ENCODE measurements at regions not wholly inside any gene's neighbourhood (a gene's known extent, or its start where the extent isn't known, plus 50 kb on each side); places are given as distances from the start of the nearest gene placed in this dataset.

DNA sequence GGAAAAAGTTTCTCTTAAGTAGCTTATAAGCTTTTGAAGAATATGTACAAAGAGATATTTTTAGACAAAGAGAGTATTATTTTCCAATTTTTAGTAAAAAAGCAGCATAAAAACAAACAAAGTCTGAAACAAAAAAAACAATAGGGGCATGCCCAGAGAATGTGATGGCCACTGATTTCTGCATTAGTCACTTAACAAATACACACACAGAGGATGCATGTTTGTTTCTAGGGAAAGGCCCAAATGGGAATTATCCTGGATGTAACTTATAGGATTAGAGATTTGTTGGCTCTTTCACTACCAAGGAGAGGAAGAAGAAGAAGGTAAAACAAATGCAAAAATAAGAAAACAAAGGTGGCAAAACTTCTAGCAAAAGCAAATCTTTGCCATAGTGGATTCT lies 95.9 kb upstream of the SCOC start:
- no peak for DNase-seq

DNA sequence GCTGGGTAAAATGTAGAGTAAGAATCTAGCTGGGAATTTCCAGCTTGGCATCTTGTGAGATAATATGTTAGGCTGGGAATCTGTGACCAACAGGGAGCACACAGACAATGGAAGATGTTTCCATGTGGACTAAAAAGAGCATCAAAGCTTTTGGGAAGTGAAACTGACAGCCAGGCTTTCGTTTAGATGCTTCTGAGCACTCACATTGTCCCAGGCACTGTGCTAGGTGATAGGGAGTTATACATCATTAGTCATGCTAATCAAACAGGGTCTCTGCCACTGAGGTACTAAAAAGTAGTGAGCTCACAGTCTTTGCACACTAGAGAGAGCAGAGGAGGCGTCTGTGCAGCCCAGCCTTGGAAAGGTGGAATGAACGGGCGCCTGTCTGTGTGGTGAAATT lies 101.9 kb upstream of the SCOC start:
- no peak for DNase-seq

DNA sequence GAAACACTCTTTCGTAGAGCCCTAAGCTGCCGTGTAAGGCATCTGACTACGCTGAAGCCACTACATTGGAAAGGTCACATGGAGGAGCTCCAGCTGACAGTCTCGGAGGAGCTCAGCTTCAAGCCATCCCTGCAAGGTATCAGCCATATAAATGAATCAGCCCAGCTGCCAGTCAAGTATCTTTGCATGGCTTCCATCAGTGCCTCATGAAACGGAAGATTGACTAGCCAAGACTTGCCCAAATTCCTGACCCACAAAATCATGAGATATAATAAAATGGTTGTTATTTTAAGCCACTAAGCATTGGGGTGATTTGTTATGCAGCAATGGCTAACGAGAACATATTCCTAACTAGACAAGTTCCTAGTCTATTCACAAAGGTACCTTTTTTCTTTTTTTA lies 104.1 kb upstream of the SCOC start:
- DNase-seq, result no peak

DNA sequence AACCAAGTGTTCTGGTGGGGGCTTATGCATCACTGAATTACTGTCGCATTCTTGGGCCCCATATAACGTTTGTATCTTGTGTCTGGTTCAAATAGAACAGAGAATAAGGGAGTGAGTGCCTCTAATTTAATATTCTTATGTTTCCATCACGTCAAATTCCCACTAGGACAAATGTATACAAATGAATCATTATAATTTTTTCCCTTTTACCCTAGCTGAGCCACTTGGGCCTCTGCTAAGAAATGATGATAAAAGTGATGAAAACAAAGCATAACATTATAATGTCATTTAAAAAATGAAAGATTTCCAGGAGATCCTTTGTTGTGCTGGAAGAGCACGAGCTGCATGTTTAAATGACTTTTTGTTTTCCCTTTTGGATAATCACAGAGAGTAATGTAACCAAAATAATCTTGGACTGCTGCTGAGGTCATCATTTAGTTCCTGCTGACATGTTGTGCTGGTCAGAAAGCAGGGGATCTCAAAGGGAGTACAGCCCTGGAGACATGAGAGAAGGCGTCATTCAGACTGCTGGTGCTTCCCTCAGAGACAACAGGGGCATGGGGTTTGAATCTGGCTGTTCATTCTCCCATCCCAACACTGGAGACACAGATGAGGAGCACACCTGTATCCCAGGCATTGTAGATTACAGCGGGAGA lies 105.1 kb upstream of the SCOC start:
- no peak for DNase-seq

DNA sequence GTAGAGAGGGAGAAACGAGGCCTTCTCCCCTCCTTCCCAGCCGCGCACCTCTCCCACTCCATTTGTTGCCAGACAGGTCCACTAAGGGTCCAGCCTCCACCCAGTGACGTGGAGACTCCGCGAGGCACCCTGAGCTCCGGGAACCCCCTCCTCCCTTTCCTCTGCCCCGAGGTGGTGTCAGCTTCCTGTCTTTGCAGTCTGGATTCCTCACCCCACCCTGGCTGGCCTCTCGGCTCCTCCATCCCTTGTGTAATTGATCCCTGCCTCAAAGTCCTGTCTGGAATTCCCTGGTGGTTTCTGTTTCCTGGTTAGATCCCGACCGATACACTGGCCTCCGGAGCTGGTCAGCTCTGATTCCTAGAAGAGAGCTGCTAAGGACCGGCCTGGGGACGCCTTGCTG lies 105.9 kb upstream of the SCOC start:
- no peak for DNase-seq

DNA sequence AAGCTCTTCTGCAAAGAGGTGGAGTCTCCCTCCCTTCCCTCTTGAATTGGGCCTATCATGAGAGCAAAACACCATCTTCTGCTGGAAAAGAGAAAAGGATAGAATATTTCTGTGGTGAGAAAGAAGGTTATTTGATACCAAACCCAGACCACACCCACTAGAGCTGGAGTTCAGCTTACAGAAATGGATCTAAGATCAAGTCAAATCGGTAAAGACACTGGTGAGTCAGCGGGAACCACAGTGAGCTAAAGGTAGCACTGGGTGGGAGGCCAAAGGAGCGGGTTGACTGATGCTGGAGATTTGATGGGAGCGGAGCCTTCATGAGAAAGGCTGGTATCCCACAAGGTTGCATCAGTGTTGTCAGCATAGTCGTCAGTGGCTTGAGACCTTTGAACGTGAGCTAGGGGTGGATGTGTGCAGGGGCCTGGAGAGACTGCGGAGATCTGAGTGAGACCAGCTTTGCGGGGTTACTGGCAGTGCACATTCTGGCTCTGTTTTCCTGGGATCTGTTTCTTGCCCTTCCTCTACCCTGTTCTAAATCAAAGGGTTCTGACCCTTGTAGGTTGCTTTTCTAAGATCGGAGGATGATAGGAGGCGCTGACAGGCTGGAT lies 106.4 kb upstream of the SCOC start:
- no peak for DNase-seq

DNA sequence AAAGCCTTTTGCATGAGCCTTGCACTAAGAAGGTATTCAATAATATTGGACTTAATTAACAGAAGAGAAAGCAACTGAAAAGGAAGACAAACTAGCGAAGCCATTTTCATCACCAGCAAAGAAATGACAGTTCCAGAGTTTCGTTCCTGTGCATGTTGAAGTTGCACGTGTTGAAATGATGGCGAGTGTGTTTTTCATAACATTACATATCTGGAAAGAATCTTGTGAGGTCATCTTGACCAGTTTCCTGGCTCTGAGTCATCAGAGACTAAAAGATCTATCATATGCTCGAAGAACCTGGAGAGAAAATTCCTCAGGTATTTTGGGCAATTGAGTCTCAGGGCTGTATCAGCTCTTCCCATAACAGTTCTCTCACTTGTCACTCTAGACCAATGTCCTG lies 106.2 kb upstream of the MAML3 start:
- DNase-seq, result no peak

DNA sequence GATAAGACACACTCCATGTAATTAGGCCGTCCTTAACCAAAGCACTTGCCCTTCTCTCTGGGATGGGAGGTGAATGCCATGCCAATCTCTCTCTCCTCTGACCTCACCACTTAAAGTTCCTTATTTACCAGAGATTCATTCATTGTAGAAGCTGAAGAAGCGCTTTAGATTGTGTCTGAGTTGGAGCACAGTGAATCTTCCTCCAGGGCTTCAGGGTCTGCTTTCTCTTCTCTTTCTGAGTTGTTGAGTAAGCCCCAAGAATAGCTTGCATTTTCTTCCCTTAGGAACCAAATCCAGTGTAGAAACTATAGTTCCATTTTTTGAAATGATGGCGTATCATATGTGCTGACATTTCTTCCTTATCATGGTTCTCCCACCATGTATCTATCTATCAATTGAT lies 104.5 kb upstream of the MAML3 start:
- DNase-seq, result no peak

DNA sequence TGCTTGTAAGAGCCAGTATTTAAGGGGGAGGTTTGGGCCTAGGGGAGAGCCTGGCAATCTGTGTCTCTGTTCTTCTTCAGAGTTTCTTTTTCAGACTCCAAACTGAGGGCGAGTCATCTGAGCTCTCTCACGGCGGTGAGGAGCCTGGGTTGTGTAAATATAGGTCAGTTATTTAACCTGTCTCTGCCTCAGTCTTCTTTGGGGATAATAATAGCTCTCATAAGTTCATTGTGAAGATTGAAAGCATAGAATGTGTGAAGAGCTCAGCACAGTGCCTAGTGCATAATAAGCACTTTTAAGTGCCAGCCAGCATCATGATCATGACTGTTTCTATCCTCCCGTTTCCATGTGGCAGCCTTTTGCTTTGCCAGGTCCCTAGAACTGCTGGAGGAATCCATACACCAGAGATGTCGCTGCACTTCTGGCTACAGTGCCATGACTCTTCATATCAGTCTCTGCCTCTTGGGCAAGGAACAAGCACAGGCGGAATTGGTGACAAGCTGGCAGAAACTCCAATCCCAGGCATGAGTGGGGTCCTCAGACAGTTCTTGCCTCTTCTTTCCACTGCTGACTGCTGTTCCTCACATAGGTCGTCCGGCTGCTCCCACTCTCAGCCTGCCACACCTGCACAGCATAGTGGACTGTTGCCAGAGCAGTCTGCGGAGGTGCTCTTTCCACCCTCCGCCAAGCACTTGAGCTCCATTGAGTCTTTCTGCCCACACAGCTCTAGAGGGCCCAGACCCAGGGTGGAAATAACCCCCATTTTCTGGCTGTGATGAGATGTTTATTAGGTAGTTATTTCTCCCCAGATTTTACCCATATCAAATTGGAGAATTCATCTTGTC lies 103.7 kb upstream of the MAML3 start:
- DNase-seq, result no peak

DNA sequence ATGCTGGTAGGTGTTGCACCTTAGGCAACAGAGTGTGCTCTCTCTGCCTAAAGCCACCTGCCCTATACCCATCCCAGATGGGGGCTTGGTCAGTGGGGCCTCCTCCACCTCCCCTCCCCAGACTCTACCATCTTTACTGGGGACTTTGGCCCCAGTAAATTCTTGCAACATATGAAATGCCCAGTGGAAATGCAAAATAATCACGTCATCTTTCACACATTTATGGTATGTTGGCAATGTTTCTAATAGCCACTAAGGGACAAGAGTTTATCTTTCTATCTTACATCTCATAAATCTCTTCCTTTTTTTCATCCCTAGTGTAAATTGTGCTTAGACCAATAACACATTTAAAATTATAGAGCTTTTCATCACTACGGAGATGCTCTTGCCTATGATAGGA lies 103.0 kb upstream of the MAML3 start:
- DNase-seq, result no peak

DNA sequence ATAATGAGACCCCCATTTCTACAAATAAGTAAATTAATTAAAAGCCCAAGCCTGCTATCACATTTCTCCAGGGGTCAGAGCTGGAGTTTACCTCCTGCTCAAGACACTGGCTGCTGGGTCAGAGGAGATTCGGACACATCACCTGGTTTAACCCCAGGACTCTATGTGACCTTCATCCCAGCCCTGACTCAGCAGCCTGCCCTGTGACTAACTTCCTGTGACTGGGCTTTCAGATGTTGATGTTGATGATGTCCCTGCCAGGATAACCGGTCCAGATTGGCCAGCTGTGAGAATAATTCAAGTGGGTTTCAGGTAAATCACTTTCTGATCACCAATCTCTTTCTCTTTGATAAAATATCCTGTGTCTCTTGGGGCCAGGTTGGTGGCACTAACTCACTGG lies 102.4 kb upstream of the MAML3 start:
- no peak for DNase-seq

DNA sequence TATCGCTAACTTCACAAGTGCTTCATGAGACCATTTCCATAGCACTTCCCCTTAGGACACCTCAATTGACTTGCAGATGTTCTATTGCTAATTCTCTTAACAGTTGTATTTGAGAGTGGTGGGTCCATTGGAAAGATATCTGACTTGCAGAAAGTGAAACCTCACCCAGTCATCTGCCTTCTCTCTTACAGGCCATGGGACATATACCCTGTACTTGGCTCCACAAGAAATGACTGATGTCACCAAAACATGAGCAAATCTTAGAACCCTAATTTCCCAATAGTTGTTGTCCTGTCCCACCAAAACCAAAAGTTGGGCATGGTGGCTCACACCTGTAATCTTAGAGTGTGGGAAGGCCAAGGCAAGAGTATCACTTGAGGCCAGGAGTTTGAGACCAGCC lies 101.9 kb upstream of the MAML3 start:
- no peak for DNase-seq

DNA sequence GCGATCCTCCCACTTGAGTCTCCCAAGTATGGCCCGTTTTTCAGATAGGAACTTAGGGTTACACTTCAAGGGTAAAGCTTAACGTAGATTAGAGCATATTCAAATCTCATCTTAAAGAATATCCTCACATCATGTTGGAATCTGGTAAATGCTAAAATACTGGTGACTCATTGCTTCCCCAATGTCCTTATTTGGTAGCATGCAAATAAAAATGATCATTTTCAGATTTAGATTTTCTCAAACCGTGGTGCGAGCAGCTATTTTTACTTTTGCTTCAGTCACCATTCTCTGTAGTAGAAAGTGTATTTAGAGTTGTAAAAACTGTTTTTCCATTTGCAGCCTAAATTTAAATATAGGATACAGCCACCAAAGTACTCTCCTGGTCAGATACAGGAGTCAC lies 101.5 kb upstream of the MAML3 start:
- DNase-seq, result no peak

DNA sequence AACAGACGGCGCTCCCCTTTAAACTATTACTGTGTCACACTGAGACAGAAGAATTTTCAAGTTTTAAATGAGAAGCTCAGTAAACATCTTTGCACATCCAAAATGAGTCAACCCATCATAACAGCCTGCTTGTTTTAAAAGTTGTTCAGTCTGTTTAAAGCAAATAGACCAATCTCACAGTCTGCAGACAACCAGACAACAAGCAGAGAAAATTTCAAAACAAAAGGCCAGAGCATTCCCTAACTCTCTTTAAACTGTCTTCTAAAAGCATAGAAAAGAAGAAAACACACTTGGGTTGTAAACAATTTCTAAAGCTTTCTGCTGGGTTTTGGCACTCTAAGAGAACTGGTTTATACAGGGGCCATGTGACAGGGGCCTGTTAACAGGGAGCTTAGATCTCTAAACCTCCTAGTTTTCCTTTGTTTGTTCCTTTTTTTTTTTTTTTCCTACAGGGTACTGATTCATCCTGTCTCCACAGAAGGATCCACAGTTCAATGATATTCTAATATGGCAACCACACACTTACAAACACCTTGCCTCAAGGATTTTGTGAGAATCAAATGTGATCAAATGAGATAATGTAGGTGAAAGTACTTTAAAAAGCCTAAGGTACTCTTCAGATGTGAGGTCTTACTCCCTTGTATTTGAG lies 100.8 kb upstream of the MAML3 start:
- no peak for DNase-seq

DNA sequence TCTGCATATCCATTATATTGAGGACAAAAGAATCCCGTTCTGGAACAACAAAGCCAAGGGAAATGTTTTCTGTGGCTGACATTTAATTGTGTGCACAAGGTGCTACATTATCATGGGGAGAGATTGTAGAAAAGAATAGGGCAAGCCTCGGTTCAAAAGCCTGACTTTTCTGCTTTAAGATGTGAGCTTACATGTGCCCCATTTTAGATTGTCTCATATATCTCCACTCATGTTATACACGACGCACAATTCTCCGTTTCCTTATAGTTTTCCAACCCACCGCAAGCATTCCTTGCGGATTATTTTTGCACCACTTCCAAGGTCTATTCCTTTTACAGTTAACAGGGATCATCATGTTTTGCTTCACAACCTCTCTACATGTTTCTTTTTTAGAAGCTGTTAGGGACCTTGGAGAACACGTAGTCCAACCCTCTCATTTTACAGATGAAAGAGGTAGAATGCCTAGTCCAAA lies 99.6 kb upstream of the MAML3 start:
- DNase-seq, result no peak

DNA sequence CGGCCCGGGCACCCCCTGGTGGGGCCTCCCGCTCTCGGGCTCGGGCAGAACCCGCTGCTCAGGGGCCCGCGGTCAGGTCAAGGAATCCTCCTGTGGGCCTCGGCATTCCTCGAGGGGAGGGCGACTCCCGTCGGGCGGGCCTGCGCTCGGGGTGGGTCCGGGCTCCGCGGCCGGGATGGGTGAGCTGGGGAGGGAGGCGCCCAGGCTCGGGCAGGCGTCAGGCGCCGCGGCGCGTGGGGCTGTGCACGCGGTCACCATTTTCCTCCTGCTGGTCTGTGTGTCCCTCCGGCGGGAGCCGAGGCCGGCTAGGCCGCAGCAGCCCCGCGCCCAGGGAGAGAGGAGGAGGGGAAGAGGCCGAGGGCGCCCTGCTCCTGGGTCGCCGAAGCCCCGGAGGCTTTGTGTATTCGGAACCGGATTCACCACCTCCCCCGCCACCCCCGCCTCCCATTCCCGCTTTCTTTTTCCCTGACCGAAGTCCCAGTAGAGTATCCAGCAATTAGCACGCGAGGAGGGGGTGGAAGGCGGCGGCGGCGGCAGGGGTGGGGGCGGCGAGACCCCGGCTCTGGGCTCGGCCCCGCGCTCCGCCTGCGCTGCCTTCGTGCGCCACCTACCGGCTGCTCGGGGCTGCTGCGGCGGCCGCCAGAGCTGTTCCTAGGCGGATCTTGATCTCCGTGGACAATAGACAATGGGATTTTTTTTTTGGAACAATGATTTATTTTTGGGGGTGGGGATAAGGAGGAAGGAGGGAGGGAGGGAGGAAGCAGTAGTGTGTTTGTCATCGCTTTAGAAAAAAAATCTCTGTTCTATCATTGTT lies 99.0 kb upstream of the MAML3 start:
- DNase-seq, result peak; percentile 66

DNA sequence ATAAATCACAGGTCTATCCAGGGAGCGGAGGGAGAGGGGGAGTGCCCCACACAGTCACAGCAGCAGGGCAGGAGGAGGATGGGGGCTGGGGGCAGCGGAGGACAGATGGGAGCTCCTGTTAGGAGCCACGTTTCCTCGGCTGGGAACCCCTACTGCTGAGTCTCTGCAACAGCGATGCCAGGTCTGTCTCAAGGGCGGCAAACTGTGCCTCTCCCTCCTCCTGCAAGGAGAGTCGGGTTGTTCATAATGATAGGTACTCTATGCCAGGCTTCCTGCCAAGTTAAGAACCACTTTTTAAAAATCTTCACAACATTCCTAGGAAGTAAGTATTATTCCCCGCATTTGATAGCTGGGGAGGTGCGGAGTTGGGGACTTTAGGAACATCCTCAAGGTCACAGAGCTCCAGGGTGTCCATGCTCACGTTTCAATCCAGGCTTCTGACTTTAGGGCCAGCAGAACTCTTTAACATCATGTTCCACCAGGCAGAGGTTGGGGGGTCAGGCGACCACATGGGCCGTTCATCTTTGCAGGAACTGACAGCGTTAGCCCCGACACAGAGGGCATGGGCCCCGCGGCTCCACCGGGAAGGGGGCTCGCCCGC lies 98.3 kb upstream of the MAML3 start:
- peak; percentile 29 for DNase-seq

DNA sequence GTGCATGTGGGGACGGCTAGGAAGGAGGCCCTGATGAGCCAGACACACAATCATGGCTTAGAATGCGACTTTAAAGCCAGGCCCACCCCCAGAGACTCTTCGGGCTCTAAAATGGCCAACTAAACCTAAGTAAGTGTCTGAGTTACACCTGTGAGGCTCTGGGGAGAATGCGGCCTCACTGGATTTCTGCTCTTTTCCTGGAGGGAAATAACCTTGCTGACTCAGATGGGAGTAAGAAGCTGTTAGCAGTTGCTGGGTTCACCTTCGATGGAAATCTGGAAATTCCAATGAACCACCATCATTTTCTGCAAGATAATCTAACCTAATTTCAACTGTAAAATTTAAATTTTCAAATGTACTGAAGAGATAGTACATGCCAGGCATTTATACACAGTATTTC lies 97.6 kb upstream of the MAML3 start:
- DNase-seq, result no peak

DNA sequence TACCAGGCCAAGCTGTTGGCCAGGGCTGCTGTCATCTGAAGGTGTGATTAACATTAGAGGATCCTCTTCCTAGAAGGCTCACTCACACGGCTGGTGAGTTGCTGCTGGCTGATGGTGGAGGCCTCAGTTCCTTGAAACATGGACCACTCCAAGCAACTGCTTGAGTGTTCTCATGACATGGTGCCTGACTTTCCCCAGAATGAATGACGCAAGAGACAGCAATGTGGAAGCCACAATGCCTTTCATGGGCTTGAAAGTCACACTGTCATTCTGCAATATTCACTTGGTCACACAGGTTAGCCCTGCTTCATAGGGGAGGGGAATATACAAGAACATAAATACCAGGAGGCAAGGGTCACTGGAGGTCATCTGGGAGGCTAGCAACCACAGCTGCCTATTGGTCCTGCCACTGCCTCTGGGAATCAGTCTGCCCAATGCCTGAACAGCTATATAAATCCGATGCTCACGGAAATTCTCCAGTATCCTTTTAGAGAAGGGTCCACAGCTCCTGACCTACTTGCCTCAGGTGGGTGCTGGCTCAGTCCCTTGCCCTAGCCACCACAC lies 97.1 kb upstream of the MAML3 start:
- DNase-seq, result no peak

DNA sequence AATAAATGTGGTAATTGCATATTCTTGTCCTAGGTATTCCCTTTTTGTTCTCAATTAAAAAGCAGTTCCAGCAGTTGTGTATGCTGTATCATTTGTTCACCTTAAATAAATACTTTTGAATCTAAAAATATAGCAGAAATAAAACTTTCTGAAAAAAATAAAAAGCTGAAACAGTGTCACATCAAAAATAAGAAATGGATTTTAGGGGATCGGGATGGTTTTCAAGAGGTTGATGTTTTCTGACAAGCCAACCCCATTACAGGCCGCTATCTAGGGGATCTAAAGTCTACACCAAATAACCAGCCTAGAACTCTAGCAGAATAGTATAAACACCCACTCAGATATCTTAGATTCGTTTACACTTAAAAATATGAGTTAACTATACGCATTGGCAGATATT lies 95.4 kb upstream of the MAML3 start:
- no peak for DNase-seq

DNA sequence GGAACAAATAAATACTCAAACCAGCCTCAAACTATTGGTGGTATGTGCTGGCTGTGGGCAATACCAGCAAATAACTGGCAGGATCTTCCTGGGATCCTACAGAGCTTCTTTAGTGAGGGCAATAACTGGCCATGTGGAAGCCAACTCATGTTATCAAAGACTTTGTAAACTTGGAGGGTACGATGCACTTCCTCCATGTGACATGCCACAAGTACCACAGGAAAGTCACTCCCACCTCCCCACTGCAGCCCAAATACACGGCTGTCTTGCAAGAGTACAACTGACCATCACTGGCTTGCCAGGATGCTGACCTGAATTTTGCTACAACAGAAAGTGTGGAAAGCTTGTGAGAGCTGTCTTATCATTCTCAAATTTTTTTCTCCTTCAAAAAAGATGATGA lies 93.3 kb upstream of the MAML3 start:
- DNase-seq, result no peak

DNA sequence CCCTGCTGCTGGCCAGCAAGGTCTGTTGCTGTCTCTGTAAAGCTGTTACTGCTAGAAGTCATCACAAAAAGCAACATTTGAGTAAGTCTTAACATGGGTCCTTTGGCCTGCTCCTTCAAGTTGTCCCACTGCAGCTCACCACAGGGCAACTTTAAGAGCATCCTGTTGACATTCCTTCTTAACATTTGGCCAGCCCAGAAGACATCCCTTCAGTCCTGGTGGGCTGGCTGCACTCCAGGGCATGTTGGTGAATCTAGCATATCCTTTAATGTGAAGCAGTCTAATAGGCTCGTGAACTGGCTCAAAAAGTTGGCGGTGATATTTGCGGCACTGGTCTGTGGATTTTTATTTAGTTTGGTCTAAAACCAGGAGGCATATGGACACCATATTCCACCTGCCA lies 92.2 kb upstream of the MAML3 start:
- DNase-seq, result no peak
